ENCODE measurements at regions not wholly inside any gene's neighbourhood (a gene's known extent, or its start where the extent isn't known, plus 50 kb on each side); places are given as distances from the start of the nearest gene placed in this dataset.

- no peak for DNase-seq (ENCODE audit: low read depth)
Observed at GRCh38 chr4:152138451-152138850, 377.6 kb upstream of the GATB start.

GRCh38 chr4:152132776-152133175 is 372.0 kb upstream of the GATB start:
- no peak for TF ChIP-seq CTCF (IDR thresholded peaks at IDR 0.05; ENCODE audit: insufficient read depth, low read length)
- no peak overlapping the region for H3K4me3 ChIP-seq (ENCODE audit: low read depth, low read length)
- DNase-seq (ENCODE audit: low read depth) = no peak

More at GRCh38 chr4:152138451-152138850, 377.6 kb upstream of the GATB start:
- no peak for TF ChIP-seq CTCF (IDR thresholded peaks at IDR 0.05; ENCODE audit: insufficient read depth, low read length)
- H3K4me3 ChIP-seq (ENCODE audit: low read depth, low read length) = no peak overlapping the region

DNA sequence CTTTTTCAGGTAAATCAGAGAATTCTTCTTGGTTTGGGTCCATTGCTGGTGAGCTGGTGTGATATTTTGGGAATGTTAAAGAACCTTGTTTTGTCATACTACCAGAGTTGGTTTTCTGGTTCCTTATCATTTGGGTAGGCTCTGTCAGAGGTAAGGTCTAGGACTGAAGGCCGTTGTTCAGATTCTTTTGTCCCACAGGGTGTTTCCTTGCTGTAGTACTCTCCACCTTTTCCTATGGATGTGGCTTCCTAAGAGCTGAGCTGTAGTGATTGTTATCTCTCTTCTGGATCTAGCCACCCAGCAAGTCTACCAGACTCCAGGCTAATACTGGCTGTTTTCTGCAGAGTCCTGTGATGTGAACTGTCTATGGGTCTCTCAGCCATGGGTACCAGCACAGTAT is 367.5 kb upstream of the GATB start:
- no peak overlapping the region for H3K4me3 ChIP-seq (ENCODE audit: low read depth, low read length)
- TF ChIP-seq CTCF (IDR thresholded peaks at IDR 0.05; ENCODE audit: insufficient read depth, low read length) = no peak
- no peak for DNase-seq (ENCODE audit: low read depth)

- no peak for TF ChIP-seq CTCF (IDR thresholded peaks at IDR 0.05; ENCODE audit: insufficient read depth, low read length)
- no peak overlapping the region for H3K4me3 ChIP-seq (ENCODE audit: low read depth, low read length)
- DNase-seq (ENCODE audit: low read depth) = no peak
Observed at GRCh38 chr4:152126238-152126637, 365.4 kb upstream of the GATB start.

GRCh38 chr4:152118819-152119553 is 358.2 kb upstream of the GATB start:
- DNase-seq (ENCODE audit: low read depth) = no peak

DNA sequence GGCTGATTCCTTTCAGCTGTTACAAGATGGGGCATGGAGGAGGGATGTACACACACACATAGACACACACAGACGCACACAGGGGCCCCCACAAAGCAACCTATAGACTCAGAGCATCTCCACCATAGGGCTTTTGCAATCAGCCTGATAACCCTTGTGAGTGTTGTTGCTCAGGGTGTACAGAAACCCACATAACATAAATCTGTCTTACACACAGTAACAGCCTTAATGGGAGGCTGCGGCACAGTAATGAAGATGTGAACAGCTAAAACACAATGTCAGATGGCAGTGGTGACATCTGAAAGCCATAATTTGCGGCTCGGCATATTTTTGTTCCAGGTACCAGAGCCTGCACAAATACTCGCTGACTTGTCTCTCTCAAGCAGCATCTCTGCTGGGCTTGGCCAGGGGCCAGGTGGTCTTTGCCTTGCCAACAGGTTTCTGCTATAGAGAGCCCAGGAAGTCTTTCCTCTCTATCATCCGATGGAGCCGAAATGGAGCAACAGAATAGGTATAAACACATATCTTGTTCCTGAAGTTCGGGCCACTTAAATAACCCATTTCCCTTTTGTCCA is 357.2 kb upstream of the GATB start:
- no peak for DNase-seq (ENCODE audit: low read depth)
- TF ChIP-seq CTCF (IDR thresholded peaks at IDR 0.05; ENCODE audit: insufficient read depth, low read length) = no peak
- no peak overlapping the region for H3K4me3 ChIP-seq (ENCODE audit: low read depth, low read length)

More at GRCh38 chr4:152118819-152119553, 358.2 kb upstream of the GATB start:
- TF ChIP-seq CTCF (IDR thresholded peaks at IDR 0.05; ENCODE audit: insufficient read depth, low read length) = no peak
- H3K4me3 ChIP-seq (ENCODE audit: low read depth, low read length) = no peak overlapping the region
